GM10266 (cell line): ENCODE measurements at regions not wholly inside any gene's neighbourhood (a gene's known extent, or its start where the extent isn't known, plus 50 kb on each side); places are given as distances from the start of the nearest gene placed in this dataset.

Experiments
- DNase-seq: peaks from one replicate; pipeline ENCODE4 v3.0.0; 2012; ENCODE audit errors: extremely low spot score
- CTCF ChIP-seq: IDR thresholded peaks from 2 replicates; pipeline ENCODE4 v1.5.1; 2012; ENCODE audit warnings: mild to moderate bottlenecking, low read depth; ENCODE audit not compliant: control insufficient read depth, insufficient read depth; ENCODE audit errors: missing control alignments

DNA sequence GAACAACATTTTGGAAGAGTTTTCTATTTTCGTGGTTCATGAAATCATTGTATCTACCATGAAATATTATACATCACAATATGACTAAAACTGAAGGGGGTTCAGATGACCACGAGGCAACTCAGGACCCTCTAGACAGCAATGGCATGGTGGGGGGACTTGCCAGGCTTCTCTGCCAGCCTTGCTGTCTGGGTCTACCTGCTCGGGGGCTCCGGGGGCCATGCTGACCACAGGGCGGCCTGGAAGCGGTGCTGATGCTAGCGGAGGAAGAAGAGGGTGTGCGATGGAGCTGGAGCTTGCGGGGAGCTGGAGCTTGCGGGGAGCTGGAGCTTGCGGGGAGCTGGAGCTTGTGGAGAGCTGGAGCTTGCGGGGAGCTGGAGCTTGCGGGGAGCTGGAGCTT is 89.2 kb upstream of the IRX4 start:
- TF ChIP-seq CTCF, result no peak
- no peak for DNase-seq

DNA sequence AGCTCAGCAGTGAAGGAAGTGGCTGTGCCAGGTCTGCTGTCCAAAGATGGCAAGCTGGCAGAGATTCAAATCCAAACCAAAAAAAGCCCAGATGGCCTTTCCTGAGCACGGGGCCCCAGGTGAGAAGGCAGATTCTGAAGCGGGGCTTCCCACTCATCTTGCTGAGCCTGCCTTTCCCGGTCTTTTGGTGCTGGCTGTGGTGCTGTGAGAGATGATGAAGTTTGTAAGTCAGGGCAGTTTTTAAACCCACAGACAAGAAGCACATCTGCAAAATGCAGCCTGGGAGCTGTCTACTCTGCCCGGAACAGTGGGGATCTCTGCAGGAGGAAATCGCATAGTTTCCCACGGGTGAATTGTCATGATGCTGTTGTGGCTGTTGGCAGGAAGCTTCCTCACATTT is 85.0 kb upstream of the IRX4 start:
- DNase-seq, result no peak
- no peak for TF ChIP-seq CTCF

GRCh38 chr5:1966461-1966860 is 83.7 kb upstream of the IRX4 start:
- DNase-seq, result no peak
- TF ChIP-seq CTCF, result no peak

GRCh38 chr5:1965925-1966324 is 83.2 kb upstream of the IRX4 start:
- DNase-seq, result no peak

GRCh38 chr5:1963941-1964451 is 81.3 kb upstream of the IRX4 start:
- TF ChIP-seq CTCF, result no peak
- no peak for DNase-seq

More at GRCh38 chr5:1965925-1966324, 83.2 kb upstream of the IRX4 start:
- no peak for TF ChIP-seq CTCF

GRCh38 chr5:1963358-1963757 is 80.6 kb upstream of the IRX4 start:
- no peak for TF ChIP-seq CTCF
- no peak for DNase-seq

DNA sequence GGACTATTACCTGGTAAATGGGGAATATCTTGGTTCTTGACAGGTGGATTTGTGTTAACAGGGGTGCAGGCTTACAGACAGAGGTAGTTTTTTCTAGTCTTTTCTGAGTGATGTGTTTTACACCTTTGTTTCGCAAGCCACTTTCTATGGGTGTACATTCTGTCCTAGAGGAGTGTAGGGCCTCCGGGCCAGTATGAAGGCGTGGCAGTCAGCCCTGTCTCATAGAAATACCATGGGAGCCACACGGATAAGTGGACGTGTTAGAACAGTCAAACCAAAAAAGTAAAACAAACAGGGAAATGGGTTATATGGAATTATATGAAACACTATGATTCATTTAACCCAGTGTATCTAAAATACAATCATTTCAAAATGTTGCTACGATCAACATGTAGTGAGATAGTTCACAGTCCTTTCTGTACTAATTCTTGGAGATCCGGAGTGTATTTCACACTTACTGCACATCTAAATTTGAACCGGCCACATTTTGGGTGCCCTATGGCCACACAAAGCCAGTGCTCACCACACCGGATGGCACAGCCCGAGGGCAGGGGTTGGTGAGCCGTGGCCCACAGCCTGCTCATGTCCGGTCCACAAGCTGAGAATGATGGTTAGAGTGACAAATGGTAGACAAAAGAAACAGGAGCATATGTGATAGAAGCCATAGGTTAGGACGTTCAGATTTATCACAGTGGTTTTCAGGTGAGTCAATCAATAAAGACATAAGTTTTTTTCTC is 80.1 kb upstream of the IRX4 start:
- DNase-seq, result no peak
- TF ChIP-seq CTCF, result no peak
